BJ (cell line): ENCODE measurements at regions not wholly inside any gene's neighbourhood (a gene's known extent, or its start where the extent isn't known, plus 50 kb on each side); places are given as distances from the start of the nearest gene placed in this dataset.
A peak's percentile ranks its signal among the peaks of the same experiment; 100 is the strongest.

ENCODE experiments used
- CTCF ChIA-PET: fragments of 350-600 bp; formaldehyde crosslinking; extraction: SDS; loops from one replicate; lab custom pipeline; 2021; ENCODE audit warnings: antibody characterized with exemption, inconsistent platforms; lab: Yijun Ruan, JAX
- POLR2A ChIA-PET: fragments of 300-600 bp; sonication (Branson Sonifier 250); formaldehyde crosslinking; extraction: SDS; loops from one replicate; lab custom pipeline; 2021; ENCODE audit warnings: antibody characterized with exemption; lab: Charles Lee
- DNase-seq: peaks from one replicate; pipeline ENCODE4 v3.0.0-alpha.2; 2011; ENCODE audit warnings: low read depth
- H3K27me3 ChIP-seq: 2 replicates; pipeline ENCODE4 v1.6.0; 2011; ENCODE audit warnings: low read length; ENCODE audit not compliant: control insufficient read depth, insufficient read depth
- H3K36me3 ChIP-seq: 2 replicates; pipeline ENCODE4 v1.5.1; 2011; ENCODE audit warnings: low read length; ENCODE audit not compliant: control insufficient read depth, insufficient read depth
- H3K4me3 ChIP-seq: 2 replicates; pipeline ENCODE4 v1.5.1; 2011; ENCODE audit warnings: low read depth, mild to moderate bottlenecking, control low read depth, low read length
- CTCF ChIP-seq: IDR thresholded peaks from 2 replicates; pipeline ENCODE4 v1.5.1; 2011; ENCODE audit warnings: low read depth, mild to moderate bottlenecking, control low read depth, inconsistent platforms, low read length, moderate library complexity; ENCODE audit not compliant: insufficient read depth

- no peaks in the 10 kb centered on the region for H3K27me3 ChIP-seq
- no peak for DNase-seq
- TF ChIP-seq CTCF: no peak
- no peak overlapping the region for H3K4me3 ChIP-seq
- H3K36me3 ChIP-seq: no peaks in the 10 kb centered on the region; the same call in 1 of the 2 replicates
- ChIA-PET POLR2A (no interaction called here), CTCF (no interaction called here)
Observed at GRCh38 chr6:139984317-139984716, 609.9 kb upstream of the CITED2 start.

- ChIA-PET POLR2A (interaction anchor here (0.5 kb wide), 1 partner anchor 128 kb away, joined by 5 read pairs; no protein-coding TSS in a partner anchor), CTCF (interaction anchor here (0.6 to 0.8 kb wide), 2 partner anchors 68 to 1396 kb away, joined by 3 read pairs; no protein-coding TSS in a partner anchor)
- DNase-seq: peak; percentile 51
- Histone ChIP-seq H3K4me3 (no peak overlapping the region), H3K36me3 (no peaks in the 10 kb centered on the region; the same call in 1 of the 2 replicates), H3K27me3 (no peaks in the 10 kb centered on the region)
- no peak for TF ChIP-seq CTCF
Observed at GRCh38 chr6:139983555-139984276, 609.3 kb upstream of the CITED2 start.

GRCh38 chr6:139982652-139983295, 608.3 kb upstream of the CITED2 start:
- ChIA-PET POLR2A (interaction anchor here (0.6 to 1.4 kb wide), 7 partner anchors 128 to 613 kb away, joined by 3 to 11 read pairs (median 7); partner anchors contain the start of gene CITED2), CTCF (interaction anchor here (0.8 to 1.4 kb wide), 3 partner anchors 12 to 613 kb away, joined by 3 to 4 read pairs (median 3); no protein-coding TSS in a partner anchor)
- Histone ChIP-seq H3K4me3 (no peak overlapping the region), H3K36me3 (no peaks in the 10 kb centered on the region; the same call in 1 of the 2 replicates), H3K27me3 (no peaks in the 10 kb centered on the region)
- TF ChIP-seq CTCF: no peak
- peak; percentile 73 for DNase-seq

GRCh38 chr6:139982195-139982594, 607.7 kb upstream of the CITED2 start:
- ChIA-PET CTCF (interaction anchor here (1.4 kb wide), 1 partner anchor 613 kb away, joined by 3 read pairs; no protein-coding TSS in a partner anchor), POLR2A (interaction anchor here (0.6 to 1.4 kb wide), 5 partner anchors 230 to 613 kb away, joined by 3 to 11 read pairs (median 7); partner anchors contain the start of gene CITED2)
- H3K36me3 ChIP-seq: no peaks in the 10 kb centered on the region; the same call in 1 of the 2 replicates
- no peak for DNase-seq
- no peak for TF ChIP-seq CTCF
- no peak overlapping the region for H3K4me3 ChIP-seq
- no peaks in the 10 kb centered on the region for H3K27me3 ChIP-seq

- ChIA-PET POLR2A (interaction anchor here (0.9 to 1.4 kb wide), 3 partner anchors 607 to 612 kb away, joined by 3 to 7 read pairs (median 4); partner anchors contain the start of gene CITED2), CTCF (interaction anchor here (1.2 to 1.8 kb wide), 4 partner anchors 10 to 612 kb away, joined by 3 to 4 read pairs (median 3); no protein-coding TSS in a partner anchor)
- Histone ChIP-seq H3K27me3 (no peaks in the 10 kb centered on the region), H3K36me3 (no peaks in the 10 kb centered on the region; the same call in 1 of the 2 replicates), H3K4me3 (no peak overlapping the region)
- TF ChIP-seq CTCF: no peak
- no peak for DNase-seq
Observed at GRCh38 chr6:139981768-139982181, 607.3 kb upstream of the CITED2 start.
